GM19238 (cell line): ENCODE measurements at regions not wholly inside any gene's neighbourhood (a gene's known extent, or its start where the extent isn't known, plus 50 kb on each side); places are given as distances from the start of the nearest gene placed in this dataset.

Experiments used
- DNase-seq: peaks from one replicate; pipeline ENCODE4 v3.0.0; 2011; ENCODE audit warnings: low spot score; ENCODE audit not compliant: insufficient read length

DNA sequence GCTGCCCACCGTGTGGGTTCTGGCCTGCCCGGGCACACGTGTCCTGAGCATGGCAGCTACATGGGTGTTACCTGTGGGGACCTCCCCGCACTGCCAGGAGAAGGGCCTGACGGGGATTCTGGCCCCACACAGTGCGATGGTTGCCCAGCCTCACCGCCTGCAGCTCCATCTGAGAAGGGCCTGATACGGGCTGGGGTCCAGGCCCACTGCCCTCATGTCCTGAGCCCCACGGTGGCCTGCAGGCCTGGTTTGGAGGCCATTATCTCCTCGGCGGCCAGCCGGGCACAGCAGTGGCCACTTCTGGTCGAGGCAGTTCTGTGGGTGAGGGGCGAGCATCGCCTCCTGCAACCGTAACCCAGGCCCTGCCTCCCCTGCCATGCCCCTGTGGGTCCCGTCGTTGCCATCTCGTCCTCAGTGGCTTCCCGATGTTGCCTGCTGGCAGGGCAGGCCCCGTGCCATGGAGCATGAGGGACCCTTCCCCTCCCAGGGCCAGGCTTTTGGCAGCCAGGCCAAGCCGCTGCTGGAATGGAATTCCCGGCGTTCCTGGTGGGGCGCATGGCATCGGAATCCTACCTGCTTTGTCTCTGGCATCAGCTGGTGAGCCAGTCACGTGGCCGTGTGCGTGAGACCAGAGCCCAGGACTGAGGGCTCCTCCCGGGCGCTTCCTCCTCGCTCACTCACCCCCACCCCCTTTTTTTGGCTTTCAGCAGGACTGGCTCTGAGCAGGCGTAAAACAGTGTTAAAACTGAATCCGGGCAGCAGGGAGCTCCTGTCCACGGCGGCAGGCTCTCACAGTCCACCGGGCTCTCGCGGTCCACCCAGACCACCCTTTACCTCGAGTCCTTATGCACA lies 71.9 kb upstream of the PPARA start:
- DNase-seq, result no peak

DNA sequence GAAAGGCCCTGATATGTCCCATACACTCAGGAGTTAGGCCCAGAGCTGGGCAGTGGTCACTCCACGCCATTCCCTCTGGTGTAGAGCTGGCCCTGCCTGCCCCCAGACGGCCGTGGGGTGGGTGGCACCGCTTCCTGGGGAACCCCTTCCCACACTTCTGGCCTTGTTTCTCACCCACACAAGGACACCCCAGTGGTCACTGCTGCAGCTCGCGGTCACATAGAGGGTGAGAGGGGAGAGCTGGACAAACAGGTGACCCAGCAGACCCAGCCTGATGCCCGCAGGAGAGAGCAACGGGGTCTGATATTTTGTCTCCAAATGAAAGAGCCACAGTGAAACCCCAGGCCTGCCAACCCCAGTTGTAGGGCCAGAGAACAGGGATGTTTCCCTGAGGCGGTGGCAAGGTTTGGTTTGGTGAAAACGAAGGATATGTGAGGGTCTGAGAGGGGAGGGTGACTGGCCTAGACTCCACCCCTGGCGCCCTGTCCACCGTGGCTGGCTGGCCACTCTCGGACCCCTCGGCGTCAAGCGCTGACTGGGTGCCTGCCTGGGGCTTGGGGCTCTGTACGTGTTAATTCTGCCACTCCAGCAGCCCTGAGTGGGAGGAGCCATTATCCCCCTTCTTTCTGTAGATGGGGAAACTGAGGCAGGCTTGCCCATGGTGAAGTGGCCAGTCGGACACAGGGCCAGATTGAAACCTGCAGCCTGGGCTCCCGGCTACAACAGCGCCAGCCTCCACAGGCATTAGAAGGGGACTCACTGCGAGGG lies 71.0 kb upstream of the PPARA start:
- no peak for DNase-seq

- DNase-seq, result no peak
Observed at GRCh38 chr22:46079861-46080821, 70.2 kb upstream of the PPARA start.

DNA sequence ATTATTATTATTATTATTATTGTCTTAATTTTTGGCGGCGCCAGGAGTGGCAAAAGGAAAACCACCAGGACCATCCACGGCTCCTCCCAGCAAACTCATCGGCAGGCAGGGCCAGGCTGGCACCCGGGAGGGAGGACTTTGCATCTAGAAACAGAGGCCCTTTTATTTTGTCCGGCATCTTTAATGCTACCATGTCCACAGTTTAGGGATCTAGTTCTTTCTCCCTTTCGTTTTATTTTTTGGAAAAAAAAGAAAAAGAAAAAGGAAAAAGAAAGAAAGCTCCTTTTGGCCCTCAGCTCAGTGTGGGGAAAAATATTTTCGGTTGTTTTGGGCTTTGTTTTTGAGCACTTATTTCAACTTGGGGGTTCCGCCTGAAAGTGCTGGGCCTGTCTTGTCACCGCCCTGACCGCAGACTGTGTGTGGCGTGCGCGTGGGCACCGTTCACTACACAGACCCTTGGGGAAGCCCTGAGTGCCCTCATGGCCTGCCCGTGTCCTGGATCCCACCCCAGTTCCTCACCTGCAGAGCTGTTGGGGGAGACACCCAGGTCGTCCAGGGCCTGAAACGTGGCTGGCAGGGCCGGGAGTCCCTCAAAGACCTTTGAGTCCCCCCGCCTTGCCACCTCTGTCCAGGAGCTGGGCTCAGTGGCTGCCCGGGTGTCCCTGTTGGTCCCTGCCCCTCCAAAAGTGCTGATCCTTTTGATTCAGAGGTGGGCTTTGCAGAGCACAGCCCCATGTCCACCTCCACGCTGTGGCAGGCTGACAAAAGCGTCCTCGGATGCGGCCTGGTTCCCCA lies 69.1 kb upstream of the PPARA start:
- no peak for DNase-seq

DNA sequence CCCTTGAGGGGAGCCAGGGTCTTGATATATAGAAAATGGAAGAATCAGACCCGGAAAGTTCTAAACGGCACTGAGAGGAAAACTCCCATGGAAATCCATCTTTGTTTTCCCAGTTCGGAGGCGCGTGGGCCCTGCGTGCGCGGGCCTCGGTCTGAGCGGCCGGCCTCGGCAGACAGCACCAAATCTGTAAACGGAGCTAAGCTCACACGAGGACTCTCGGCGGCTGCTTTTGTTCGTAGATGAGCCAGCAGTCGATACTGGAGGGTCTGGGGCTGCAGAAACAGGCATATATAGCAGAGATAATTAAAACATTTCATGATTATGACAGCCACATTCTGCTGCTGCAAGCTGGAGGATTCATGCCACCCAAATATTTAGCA lies 68.5 kb upstream of the PPARA start:
- no peak for DNase-seq

GRCh38 chr22:46082633-46083032 lies 67.7 kb upstream of the PPARA start:
- DNase-seq, result no peak

GRCh38 chr22:46083383-46084350 lies 66.7 kb upstream of the PPARA start:
- DNase-seq, result no peak

GRCh38 chr22:46084376-46084775 lies 66.0 kb upstream of the PPARA start:
- DNase-seq, result no peak

- no peak for DNase-seq
Observed at GRCh38 chr22:46084943-46085827, 65.1 kb upstream of the PPARA start.

GRCh38 chr22:46085828-46086576 lies 64.3 kb upstream of the PPARA start:
- no peak for DNase-seq

DNA sequence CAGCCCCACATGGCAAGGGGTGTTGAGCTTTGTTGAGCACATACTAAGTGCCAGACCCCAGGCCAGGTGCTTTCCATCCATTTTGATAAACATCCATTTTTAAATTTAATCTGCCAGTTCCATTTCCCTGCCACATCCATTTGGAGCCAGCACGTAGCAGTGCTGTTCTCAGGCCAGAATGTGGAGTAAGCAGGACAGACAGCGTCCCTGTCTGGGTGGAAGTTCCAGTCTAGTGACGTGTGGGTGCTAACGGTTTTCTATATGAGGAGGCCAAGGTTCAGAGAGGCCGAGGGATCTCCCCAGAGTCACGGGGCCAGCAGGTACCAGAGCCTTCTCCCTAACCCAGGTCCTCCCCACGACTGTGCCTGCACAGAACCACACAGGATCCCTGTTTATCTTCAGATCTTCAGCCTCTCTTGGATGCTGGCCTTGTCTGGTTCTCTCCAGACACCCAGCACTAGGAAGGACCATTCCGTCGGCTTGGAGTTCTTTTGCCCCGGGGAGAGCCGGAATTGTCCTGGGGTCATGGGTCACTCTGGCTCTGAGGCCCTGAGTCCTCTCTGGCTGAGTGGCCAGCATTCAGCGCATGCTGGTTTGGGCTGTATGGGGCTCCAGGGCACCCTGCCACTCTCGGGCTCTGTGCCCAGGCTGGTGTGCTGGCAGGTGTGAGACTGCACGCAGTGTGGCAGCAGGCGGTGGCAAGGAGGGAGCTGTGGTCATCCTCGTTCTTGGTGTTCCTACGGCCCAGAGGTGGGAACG lies 63.6 kb upstream of the PPARA start:
- DNase-seq, result no peak

DNA sequence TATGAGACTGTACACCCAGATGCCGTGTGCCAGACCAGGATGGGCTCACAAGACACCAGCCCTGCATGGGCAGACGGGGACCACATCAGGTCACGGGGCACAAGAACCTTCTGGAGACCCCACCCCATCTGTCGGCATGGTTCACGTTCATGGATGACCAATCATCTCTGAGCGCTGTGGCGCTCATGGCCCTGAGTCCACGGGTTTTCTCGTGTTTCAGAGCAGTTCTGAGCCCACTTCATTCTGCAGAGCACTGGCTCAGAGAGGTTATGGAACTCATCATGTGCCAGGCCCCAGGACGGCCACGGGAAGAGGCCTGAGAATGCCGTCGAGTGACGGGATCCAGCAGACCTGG lies 63.0 kb upstream of the PPARA start:
- DNase-seq, result no peak

DNA sequence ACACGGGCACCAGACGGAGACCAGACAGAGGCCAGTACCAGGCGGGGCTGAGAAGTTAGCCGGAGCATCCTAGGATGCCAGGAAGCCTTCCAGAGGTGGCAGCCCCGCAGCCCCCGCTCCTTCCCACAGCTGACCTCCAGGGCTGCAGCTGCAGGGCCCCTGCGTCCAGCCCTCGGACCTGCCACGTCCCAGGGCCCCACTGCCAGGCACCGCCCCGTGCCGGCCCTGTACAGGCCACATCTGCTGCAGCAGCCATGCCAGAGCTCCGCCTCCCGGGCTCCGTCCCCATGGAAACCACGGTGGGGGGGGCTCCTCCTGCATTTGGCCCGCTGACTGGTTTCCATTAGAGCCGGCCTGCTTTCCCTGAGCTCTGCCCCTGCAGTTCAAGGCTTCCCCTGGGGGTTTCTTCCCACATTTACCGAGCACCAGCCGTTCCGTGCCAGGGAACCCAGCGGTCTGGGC lies 62.5 kb upstream of the PPARA start:
- DNase-seq, result no peak

GRCh38 chr22:46088541-46089311 lies 61.6 kb upstream of the PPARA start:
- DNase-seq, result no peak

GRCh38 chr22:46089426-46090035 lies 60.8 kb upstream of the PPARA start:
- DNase-seq, result no peak

- DNase-seq, result no peak
Observed at GRCh38 chr22:46090036-46090591, 60.2 kb upstream of the PPARA start.
